ENCODE measurements at regions not wholly inside any gene's neighbourhood (a gene's known extent, or its start where the extent isn't known, plus 50 kb on each side); places are given as distances from the start of the nearest gene placed in this dataset.

DNA sequence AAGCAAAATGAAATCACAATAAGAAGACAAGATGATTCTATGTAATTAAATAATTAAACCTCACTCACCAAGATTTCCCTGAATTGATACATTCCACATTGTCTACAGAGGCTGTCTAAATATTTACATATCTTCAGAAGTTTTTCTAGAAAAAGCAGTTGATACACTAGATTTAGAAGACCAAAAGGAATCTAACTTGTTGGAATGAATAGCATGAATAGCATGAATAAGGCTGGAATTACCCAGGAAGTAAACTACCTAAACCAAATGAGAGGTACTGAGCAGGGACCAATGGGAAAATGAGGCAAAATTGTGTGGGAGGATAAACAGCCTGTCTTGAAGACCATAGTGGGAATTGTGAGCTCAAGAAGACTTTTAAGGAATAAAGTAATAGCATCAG is 479.7 kb downstream of the TXNL1 start:
- Histone ChIP-seq H3K4me3 (ENCODE audit: low read depth, low read length) (no peak overlapping the region), H3K27ac (no peak overlapping the region), H3K9me3 (ENCODE audit: severe bottlenecking) (no peaks in the 10 kb centered on the region), H3K27me3 (ENCODE audit: insufficient read depth, low read depth, severe bottlenecking) (no peaks in the 10 kb centered on the region), H3K36me3 (no peaks in the 10 kb centered on the region)
- TF ChIP-seq, protein P1, sequence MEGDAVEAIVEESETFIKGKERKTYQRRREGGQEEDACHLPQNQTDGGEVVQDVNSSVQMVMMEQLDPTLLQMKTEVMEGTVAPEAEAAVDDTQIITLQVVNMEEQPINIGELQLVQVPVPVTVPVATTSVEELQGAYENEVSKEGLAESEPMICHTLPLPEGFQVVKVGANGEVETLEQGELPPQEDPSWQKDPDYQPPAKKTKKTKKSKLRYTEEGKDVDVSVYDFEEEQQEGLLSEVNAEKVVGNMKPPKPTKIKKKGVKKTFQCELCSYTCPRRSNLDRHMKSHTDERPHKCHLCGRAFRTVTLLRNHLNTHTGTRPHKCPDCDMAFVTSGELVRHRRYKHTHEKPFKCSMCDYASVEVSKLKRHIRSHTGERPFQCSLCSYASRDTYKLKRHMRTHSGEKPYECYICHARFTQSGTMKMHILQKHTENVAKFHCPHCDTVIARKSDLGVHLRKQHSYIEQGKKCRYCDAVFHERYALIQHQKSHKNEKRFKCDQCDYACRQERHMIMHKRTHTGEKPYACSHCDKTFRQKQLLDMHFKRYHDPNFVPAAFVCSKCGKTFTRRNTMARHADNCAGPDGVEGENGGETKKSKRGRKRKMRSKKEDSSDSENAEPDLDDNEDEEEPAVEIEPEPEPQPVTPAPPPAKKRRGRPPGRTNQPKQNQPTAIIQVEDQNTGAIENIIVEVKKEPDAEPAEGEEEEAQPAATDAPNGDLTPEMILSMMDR (IDR thresholded peaks at IDR 0.05; ENCODE audit: low read depth, low read length) = no peak
- DNase-seq = no peak

DNA sequence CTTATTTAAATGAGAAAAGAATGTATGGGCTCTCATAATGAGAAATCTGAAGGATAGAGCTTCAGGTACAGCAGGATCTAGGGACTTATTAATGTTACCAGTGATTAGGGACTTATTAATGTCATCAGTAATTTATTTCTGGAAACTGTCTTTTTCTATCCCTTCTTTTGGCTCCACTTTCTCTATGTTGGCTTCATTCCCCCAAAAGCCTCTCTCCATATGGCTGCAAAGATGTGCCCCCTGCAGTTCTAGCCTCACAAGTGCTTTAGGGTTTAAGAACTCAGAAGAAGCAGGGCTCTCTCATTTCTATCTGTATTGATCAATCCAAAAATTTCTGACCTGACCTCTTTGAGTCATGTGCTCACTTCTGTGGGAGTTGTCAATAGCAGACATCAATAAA is 480.9 kb downstream of the TXNL1 start:
- TF ChIP-seq, protein P1 (IDR thresholded peaks at IDR 0.05; ENCODE audit: low read depth, low read length) = no peak
- H3K4me3 ChIP-seq (ENCODE audit: low read depth, low read length) = no peak overlapping the region
- H3K27ac ChIP-seq = no peak overlapping the region
- no peaks in the 10 kb centered on the region for H3K9me3 ChIP-seq (ENCODE audit: severe bottlenecking)
- no peak for DNase-seq
- no peaks in the 10 kb centered on the region for H3K27me3 ChIP-seq (ENCODE audit: insufficient read depth, low read depth, severe bottlenecking)
- no peaks in the 10 kb centered on the region for H3K36me3 ChIP-seq

DNA sequence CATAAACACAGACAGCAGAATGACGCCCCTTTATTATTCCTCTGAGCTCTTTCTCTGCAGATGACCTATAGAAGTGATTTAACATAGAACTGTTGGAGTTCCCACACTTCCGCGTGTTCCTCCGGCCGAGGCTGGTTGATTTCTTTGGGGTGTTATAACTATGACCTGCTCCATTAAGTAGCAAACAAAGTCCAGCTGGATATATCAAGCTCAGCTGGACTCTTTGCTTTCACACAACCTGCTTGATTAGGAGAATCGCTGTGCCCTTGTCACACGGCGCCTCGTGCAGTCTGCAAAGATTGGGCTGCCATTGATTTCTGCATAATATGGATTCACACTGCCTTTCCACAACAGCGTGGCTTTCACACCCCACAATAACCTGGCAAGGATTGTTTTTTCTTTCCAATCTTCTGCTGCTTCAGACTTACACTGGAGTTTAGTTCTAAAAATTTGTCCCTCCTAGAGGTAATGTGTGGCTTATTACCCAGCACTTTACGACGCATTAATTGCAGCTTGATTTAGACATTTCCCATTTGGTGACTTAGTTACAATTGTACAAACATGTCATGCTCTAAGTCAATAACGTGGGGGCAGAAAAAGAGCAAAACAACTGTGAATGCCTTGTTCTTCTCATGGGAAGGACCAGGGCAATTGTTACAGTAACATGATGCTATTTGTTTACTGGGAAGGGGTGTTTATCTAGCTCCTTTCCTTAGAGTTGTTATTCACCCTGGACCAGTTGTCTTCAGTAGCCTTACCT is 485.7 kb downstream of the TXNL1 start:
- Histone ChIP-seq H3K27ac (no peak overlapping the region), H3K36me3 (no peaks in the 10 kb centered on the region), H3K27me3 (ENCODE audit: insufficient read depth, low read depth, severe bottlenecking) (no peaks in the 10 kb centered on the region), H3K4me3 (ENCODE audit: low read depth, low read length) (no peak overlapping the region), H3K9me3 (ENCODE audit: severe bottlenecking) (no peaks in the 10 kb centered on the region)
- TF ChIP-seq, protein P1 (IDR thresholded peaks at IDR 0.05; ENCODE audit: low read depth, low read length) = no peak
- no peak for DNase-seq

GRCh38 chr18:56148373-56148772 is 490.0 kb downstream of the TXNL1 start:
- no peak for DNase-seq
- TF ChIP-seq, protein P1 (IDR thresholded peaks at IDR 0.05; ENCODE audit: low read depth, low read length) = no peak
- Histone ChIP-seq H3K36me3 (no peaks in the 10 kb centered on the region), H3K9me3 (ENCODE audit: severe bottlenecking) (no peaks in the 10 kb centered on the region), H3K27me3 (ENCODE audit: insufficient read depth, low read depth, severe bottlenecking) (no peaks in the 10 kb centered on the region), H3K27ac (no peak overlapping the region), H3K4me3 (ENCODE audit: low read depth, low read length) (no peak overlapping the region)

GRCh38 chr18:56146565-56146964 is 491.8 kb downstream of the TXNL1 start:
- no peaks in the 10 kb centered on the region for H3K9me3 ChIP-seq (ENCODE audit: severe bottlenecking)
- TF ChIP-seq, protein P1 (IDR thresholded peaks at IDR 0.05; ENCODE audit: low read depth, low read length) = no peak
- H3K36me3 ChIP-seq = no peaks in the 10 kb centered on the region
- no peaks in the 10 kb centered on the region for H3K27me3 ChIP-seq (ENCODE audit: insufficient read depth, low read depth, severe bottlenecking)
- DNase-seq = no peak
- no peak overlapping the region for H3K27ac ChIP-seq
- no peak overlapping the region for H3K4me3 ChIP-seq (ENCODE audit: low read depth, low read length)

- H3K27me3 ChIP-seq (ENCODE audit: insufficient read depth, low read depth, severe bottlenecking) = no peaks in the 10 kb centered on the region
- H3K27ac ChIP-seq = no peak overlapping the region
- DNase-seq = no peak
- H3K4me3 ChIP-seq (ENCODE audit: low read depth, low read length) = no peak overlapping the region
- TF ChIP-seq, protein P1 (IDR thresholded peaks at IDR 0.05; ENCODE audit: low read depth, low read length) = no peak
- H3K9me3 ChIP-seq (ENCODE audit: severe bottlenecking) = no peaks in the 10 kb centered on the region
- no peaks in the 10 kb centered on the region for H3K36me3 ChIP-seq
These were observed 496.4 kb downstream of the TXNL1 start for GRCh38 chr18:56142001-56142400.
